ENCODE measurements at regions not wholly inside any gene's neighbourhood (a gene's known extent, or its start where the extent isn't known, plus 50 kb on each side); places are given as distances from the start of the nearest gene placed in this dataset.

- no peak for DNase-seq (ENCODE audit: low spot score)
These were observed 376.5 kb upstream of the DAB1 start for GRCh38 chr1:57800376-57800775.

- no peak for DNase-seq (ENCODE audit: low spot score)
These were observed 375.7 kb upstream of the DAB1 start for GRCh38 chr1:57799490-57800115.

- no peak for DNase-seq (ENCODE audit: low spot score)
These were observed 374.7 kb upstream of the DAB1 start for GRCh38 chr1:57798543-57798942.

DNA sequence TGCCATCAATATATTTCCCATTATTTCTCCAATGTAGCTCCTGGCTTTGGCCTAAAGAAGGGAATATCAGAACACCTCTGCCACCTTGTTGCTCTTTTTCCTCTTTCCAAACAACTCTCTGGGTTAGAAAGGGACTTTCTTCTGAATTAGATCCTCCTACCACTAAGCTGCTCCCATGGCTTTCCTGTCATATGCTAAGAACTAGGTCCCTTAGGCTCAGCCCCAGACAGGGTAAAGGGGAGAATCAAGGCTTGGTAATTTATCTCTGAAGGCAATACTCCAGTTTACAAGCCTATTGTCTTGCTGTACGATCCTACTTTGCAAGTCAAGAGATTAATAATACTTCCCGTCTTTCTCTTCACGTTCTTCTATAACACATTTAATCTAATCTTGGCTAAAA is 373.2 kb upstream of the DAB1 start:
- no peak for DNase-seq (ENCODE audit: low spot score)

DNA sequence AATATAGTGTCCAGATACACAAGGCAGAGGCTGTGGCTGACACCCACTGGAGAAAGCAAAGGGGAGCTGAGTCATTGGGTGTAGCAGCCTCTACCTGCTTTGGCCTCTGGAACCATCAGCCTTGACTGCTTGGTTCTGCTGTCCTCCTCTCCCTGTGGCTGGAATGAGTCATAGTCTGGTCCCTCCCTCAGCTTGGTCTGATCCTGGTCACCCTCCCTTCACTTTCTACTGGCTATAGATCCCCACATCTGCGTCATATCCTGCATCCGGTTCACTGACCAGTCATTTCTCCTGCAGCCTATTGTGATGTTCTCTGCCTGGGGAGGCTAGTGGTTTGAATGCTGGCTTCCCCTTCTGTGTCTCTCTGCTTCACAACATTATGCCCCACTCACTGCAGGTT is 372.8 kb upstream of the DAB1 start:
- DNase-seq (ENCODE audit: low spot score), result no peak

DNA sequence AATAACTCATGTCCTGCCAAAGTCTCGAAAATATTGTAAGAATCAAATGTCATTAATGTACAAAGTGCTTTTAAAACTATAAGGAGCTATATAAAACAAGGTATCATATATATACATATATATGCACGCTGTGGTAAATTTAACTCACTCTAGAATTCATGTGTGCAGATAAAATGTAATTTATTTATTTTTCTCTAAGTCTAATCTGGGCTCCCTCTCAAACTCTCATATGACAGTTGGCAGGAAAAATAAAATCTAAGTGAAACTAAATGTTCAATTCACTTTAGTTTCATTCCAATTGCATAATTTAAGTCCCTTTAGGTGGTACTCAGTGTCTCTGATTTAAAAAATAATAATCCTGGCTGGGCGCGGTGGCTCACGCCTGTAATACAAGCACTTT is 372.0 kb upstream of the DAB1 start:
- DNase-seq (ENCODE audit: low spot score), result no peak

DNA sequence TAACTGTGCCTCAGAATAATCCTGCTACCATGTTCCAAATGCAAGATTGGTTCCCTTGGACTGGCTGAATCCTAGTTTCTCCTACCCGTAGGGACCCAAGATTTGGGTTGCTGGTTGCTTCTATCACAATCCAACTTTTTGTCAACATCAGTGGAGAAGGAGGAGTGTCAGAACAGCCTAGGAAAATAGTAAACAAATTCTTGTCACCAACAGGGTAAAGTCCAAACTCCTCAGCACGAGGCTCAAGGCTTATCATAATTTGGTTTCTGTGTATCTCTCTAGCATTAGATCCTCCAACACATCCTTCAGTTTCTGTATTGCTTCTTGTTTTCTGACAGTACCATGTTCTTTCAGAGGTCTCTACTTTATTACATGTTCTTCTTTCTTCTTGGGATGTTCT is 370.2 kb upstream of the DAB1 start:
- DNase-seq (ENCODE audit: low spot score), result no peak

- DNase-seq (ENCODE audit: low spot score), result no peak
These were observed 367.6 kb upstream of the DAB1 start for GRCh38 chr1:57791497-57791896.

DNA sequence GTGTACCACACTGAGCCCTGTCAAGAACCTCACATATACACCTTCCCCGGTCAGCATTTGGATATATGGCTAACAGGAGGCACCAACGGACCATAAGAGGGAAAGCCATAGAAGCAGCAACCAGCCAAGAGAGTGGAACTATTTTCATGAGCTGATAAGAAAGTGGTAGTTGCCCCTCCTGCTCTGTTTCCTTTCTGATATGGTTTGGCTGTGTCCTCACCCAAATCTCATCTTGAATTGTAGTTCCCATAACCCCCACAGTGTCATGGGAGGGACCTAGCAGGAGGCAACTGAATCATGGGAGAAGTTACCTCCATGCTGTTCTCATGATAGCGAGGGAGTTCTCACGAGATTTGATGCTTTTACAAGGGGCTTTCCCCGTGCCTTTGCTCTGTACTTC is 366.1 kb upstream of the DAB1 start:
- no peak for DNase-seq (ENCODE audit: low spot score)

DNA sequence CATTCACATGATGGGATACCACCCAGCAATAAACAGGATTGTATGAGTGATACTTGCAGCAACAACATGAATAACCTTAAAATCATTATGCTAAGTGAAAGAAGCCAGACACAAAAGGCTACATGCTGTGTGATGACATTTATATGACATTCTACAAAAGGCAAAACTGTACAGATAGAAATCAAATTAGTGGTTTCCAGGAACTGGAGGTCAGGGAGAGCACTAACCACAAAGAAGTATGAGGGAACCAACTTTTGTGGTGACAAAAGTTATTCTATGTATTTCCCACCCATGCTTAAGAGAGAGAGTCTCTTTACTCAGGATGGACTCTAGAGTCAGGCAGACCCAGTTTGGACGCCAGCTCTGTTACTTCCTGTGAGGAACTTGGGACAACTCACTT is 364.5 kb upstream of the DAB1 start:
- DNase-seq (ENCODE audit: low spot score), result no peak

GRCh38 chr1:57784356-57784755 is 360.5 kb upstream of the DAB1 start:
- no peak for DNase-seq (ENCODE audit: low spot score)

DNA sequence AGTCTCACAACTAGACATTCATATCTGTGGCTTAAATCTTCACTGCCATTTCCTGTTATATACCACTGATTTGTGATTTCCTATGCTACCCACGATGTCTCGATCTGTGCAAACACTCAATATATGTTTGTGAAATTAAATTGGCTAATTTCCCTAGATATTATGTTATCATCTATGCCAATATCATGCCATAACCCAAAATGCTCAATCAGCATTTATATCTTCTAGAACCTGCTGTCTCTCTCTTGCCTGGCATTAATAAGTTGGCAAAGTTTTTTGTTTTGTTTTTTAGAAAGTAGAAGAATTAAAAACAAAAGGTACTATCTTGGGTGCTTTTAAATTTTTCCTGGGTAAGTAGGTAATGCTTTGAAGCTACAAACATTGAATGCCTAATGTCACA is 358.5 kb upstream of the DAB1 start:
- DNase-seq (ENCODE audit: low spot score), result no peak

DNA sequence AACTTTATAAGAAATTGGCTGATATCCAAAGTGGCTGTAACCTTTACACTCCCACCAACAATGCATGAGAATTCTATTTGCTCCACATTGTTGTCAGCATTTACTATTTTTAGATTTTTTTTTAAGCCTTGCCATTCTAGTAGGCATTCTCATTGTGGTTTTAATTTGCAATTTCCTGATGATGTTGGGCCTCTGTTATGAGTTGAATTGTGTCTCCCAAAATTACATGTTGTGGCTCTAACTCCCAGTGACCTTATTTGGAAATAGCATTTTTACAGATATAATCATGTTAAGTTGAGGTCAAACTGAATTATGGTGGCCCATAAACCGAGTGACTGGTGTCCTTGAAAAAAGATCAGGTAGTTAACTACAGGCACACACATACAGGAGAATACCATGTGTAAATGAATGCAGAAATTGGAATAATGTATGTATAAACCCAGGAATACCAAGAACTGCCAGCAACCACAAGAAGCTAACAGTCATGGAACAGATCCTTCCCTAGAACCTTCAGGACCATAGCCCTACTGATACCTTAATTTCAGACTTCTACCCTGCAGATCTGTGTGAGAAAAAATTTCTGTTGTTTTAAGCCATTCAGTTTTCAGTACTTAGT is 348.8 kb upstream of the DAB1 start:
- no peak for DNase-seq (ENCODE audit: low spot score)

- no peak for DNase-seq (ENCODE audit: low spot score)
These were observed 346.9 kb upstream of the DAB1 start for GRCh38 chr1:57770772-57771171.

GRCh38 chr1:57770236-57770635 is 346.4 kb upstream of the DAB1 start:
- no peak for DNase-seq (ENCODE audit: low spot score)

DNA sequence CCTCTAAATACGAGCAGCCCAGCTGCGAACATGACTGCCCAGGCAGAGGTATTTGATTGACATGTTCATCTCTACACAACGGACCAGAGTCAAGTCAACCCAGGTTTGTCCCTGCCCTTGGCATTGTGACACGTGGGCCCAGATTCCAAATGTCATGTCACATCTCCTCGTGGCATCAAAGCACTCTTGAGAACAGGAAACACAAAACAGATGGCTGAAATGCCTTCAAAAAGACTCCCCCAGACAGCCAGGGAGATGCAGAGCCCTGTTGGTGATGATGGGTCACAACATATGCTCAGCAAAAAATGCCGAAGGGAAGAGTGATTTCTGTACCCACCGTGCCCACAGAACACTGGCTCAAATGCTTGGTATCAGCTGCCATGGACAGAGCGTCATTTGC is 337.8 kb upstream of the DAB1 start:
- no peak for DNase-seq (ENCODE audit: low spot score)

GRCh38 chr1:57752843-57753242 is 329.0 kb upstream of the DAB1 start:
- DNase-seq (ENCODE audit: low spot score), result no peak

GRCh38 chr1:57748719-57749118 is 324.9 kb upstream of the DAB1 start:
- DNase-seq (ENCODE audit: low spot score), result no peak

- DNase-seq (ENCODE audit: low spot score), result no peak
These were observed 324.0 kb upstream of the DAB1 start for GRCh38 chr1:57747818-57748217.

GRCh38 chr1:57741521-57741920 is 317.7 kb upstream of the DAB1 start:
- no peak for DNase-seq (ENCODE audit: low spot score)

DNA sequence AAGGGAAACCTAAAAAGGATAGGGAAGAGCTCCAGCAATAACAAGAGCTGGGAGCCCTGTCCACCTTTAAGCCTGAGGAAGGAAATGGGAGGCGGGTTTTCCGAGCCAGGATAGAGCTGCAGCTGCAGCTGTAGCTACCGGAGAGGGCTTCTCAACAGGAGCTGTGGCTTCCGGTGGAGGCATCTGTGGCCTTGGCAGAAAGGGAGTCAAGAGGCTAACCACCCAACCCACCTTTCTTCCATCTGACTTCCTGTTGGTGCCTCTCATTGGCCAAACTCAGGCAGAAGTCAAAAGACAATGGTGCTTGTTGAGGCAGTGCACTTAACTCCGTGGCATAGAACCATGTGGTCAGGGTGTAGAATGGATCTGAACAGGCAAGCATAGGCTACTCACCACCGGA is 313.1 kb upstream of the DAB1 start:
- no peak for DNase-seq (ENCODE audit: low spot score)

DNA sequence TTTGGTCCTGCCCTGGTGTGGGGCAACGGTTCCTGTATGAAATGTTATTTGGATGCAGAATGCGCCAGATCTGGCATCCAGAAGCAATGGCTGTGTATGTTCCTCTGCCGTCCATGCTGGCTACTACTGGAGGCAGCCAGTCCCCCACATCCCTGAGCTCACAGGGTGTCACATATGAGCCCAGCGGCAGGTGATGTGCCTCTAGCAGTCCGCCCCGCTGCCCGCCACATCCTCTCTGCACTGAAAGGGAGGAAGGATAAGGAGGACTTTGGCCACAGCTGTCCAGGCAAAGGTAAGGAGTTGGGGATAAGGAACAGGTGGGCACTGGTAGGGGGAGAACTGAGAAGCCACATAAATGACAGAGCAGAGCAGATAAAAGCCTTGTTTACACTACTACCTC is 305.3 kb upstream of the DAB1 start:
- DNase-seq (ENCODE audit: low spot score), result no peak

DNA sequence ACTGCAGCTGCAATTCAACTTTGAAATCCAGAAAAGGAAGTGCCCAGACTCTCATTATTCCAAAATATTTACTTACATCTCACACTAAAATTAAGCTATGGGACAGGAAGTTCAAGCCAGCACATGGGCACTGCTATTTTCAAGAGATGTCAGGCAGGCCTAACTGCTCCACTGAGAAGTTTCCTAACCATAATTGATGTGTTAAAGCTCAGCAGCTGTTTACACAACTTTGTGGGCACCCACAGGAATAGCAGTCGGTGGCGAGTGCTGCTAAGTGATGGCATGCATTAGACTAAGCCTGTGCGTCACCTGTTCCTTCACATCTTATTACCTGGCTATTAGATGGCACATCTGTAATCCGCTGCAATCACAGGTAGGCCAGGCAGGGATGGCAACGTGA is 303.3 kb upstream of the DAB1 start:
- no peak for DNase-seq (ENCODE audit: low spot score)

GRCh38 chr1:57725318-57725717 is 301.5 kb upstream of the DAB1 start:
- DNase-seq (ENCODE audit: low spot score), result no peak

Measured in germinal center (tissue), 1 donor.